Thyroid gland (tissue), 4 donors: ENCODE measurements at regions not wholly inside any gene's neighbourhood (a gene's known extent, or its start where the extent isn't known, plus 50 kb on each side); places are given as distances from the start of the nearest gene placed in this dataset.

Experiments
- DNase-seq, 2 donors: peaks; one replicate each; pipeline ENCODE4 v3.0.0-alpha.2; 2019
- H3K27ac ChIP-seq, 3 donors: fragments of 200-600 bp; sonication (generic); 1 replicate in 2 of 3; 2 replicates in 1 of 3; pipeline ENCODE4 v1.5.1; 2016 to 2019; ENCODE audit warnings: mild to moderate bottlenecking in 1 of 3, moderate library complexity in 1 of 3
- H3K27me3 ChIP-seq: fragments of 200-600 bp; sonication (generic); one replicate; pipeline ENCODE4 v1.5.1; 2019
- H3K36me3 ChIP-seq, 2 donors: fragments of 200-600 bp; sonication (generic); one replicate each; pipeline ENCODE4 v1.5.1; 2016 to 2019
- H3K4me1 ChIP-seq, 2 donors: fragments of 200-600 bp; sonication (generic); one replicate each; pipeline ENCODE4 v1.5.1; 2017 to 2019
- H3K4me3 ChIP-seq, 3 donors: fragments of 200-600 bp; sonication (generic); replicated peaks in 1 of 3; 1 replicate in 2 of 3; 2 replicates in 1 of 3; pipeline ENCODE4 v1.5.1; 2016; ENCODE audit warnings: mild to moderate bottlenecking in 1 of 3
- H3K9me3 ChIP-seq: fragments of 200-600 bp; sonication (generic); one replicate; pipeline ENCODE4 v1.5.1; 2017
- POLR2A ChIP-seq, 2 donors: fragments of 450-650 bp; IDR thresholded peaks; one replicate each; pipeline ENCODE4 v1.6.1; 2017; ENCODE audit warnings: antibody characterized with exemption in 2 of 2, mild to moderate bottlenecking in 2 of 2, moderate library complexity in 1 of 2
- WGBS, 2 donors: methylation state at CpG; one replicate each; pipeline ENCODE4 v1.1.5; 2017; 5-methylcytosine and 5-hydroxymethylcytosine counted together
- intact Hi-C: fragments of 100-400 bp; cut with DNase I; formaldehyde crosslinking; loops from one replicate; pipeline ENCODE4 v1.15.1; 2023
- TF ChIP-seq, protein P1 (sequence below), 6 experiments: fragments of 200-600 bp in 3 of 6; fragments of 450-650 bp in 3 of 6; sonication (generic) in 3 of 6; IDR thresholded peaks; one replicate each; pipeline ENCODE4 v1.5.1; 2016 to 2019; ENCODE audit warnings: antibody characterized with exemption in 6 of 6, mild to moderate bottlenecking in 2 of 6, inconsistent platforms in 1 of 6, moderate library complexity in 1 of 6

- Histone ChIP-seq H3K4me1 (no peaks in the 10 kb centered on the region), H3K4me3 (no peak overlapping the region), H3K36me3 (no peaks in the 10 kb centered on the region), H3K9me3 (no peaks in the 10 kb centered on the region), H3K27ac (no peak overlapping the region), H3K27me3 (no peaks in the 10 kb centered on the region)
- no peak for TF ChIP-seq POLR2A (IDR thresholded peaks at IDR 0.05)
- TF ChIP-seq, protein P1, sequence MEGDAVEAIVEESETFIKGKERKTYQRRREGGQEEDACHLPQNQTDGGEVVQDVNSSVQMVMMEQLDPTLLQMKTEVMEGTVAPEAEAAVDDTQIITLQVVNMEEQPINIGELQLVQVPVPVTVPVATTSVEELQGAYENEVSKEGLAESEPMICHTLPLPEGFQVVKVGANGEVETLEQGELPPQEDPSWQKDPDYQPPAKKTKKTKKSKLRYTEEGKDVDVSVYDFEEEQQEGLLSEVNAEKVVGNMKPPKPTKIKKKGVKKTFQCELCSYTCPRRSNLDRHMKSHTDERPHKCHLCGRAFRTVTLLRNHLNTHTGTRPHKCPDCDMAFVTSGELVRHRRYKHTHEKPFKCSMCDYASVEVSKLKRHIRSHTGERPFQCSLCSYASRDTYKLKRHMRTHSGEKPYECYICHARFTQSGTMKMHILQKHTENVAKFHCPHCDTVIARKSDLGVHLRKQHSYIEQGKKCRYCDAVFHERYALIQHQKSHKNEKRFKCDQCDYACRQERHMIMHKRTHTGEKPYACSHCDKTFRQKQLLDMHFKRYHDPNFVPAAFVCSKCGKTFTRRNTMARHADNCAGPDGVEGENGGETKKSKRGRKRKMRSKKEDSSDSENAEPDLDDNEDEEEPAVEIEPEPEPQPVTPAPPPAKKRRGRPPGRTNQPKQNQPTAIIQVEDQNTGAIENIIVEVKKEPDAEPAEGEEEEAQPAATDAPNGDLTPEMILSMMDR (IDR thresholded peaks at IDR 0.05), result no peak
- no peak for DNase-seq
- 15 to 19% methylated on average over 12 of the region's 12 CpGs for whole genome bisulfite sequencing, 2 donors
- intact Hi-C loops, result no loop called here
These were observed 200.7 kb upstream of the GRIK3 start for GRCh38 chr1:37234941-37235418.

- Histone ChIP-seq H3K27ac (no peak overlapping the region), H3K9me3 (no peaks in the 10 kb centered on the region), H3K4me1 (no peaks in the 10 kb centered on the region), H3K36me3 (no peaks in the 10 kb centered on the region), H3K27me3 (no peaks in the 10 kb centered on the region), H3K4me3 (no peak overlapping the region)
- intact Hi-C loops, result no loop called here
- 64 to 67% methylated on average over 2 of the region's 2 CpGs for WGBS, 2 donors
- no peak for DNase-seq
- no peak for TF ChIP-seq POLR2A (IDR thresholded peaks at IDR 0.05)
- TF ChIP-seq, protein P1 (IDR thresholded peaks at IDR 0.05), result no peak
These were observed 203.6 kb upstream of the GRIK3 start for GRCh38 chr1:37237948-37238347.

DNA sequence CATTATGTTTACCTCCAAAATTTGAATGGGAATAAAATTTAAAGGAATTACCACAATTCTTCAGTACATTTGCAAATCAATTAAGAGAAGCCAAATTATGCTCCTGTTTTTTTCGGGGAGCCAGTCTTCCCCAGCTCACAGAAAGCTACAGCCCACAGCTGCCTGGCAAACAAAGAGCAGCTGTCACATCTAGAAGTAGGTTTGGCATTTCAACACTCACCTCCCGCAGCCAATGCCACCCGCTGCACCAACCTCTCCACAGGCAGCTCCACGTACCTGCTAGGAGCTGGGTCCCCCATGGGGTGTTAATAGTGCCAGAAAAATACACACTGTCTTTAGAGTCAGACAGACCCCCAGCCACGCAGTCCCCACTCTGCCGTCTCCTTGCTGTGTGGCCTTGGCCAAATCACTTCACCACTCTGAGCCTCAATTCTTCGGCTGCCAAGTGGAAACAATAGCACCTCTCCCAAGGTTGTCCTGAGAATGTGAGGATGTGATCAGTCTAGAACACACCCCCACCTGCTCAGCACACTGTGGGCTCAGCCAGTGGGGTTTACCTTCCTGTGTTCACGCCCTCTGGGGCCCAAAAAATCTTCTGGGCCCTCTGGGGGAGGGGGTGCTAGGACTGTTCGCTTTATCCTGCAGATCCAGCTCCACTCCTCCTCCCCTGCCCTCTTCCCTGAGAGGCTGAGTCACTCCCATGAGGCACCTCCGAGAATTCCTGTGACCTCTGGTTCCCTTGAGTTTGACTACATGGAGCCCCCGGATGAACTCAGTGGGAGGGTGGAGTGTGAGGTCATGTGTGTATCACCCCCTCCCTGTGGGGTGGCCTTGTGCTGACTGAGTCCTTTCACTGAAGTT is 204.3 kb upstream of the GRIK3 start:
- no peaks in the 10 kb centered on the region for H3K27me3 ChIP-seq
- TF ChIP-seq POLR2A (IDR thresholded peaks at IDR 0.05), result no peak
- TF ChIP-seq, protein P1 (IDR thresholded peaks at IDR 0.05), result no peak
- H3K4me1 ChIP-seq, result no peaks in the 10 kb centered on the region
- no peak overlapping the region for H3K4me3 ChIP-seq
- intact Hi-C loops, result no loop called here
- no peaks in the 10 kb centered on the region for H3K9me3 ChIP-seq
- no peak for DNase-seq
- no peak overlapping the region for H3K27ac ChIP-seq
- 54 to 65% methylated on average over 11 of the region's 11 CpGs for WGBS, 2 donors
- H3K36me3 ChIP-seq, result no peaks in the 10 kb centered on the region

- Histone ChIP-seq H3K27ac (no peak overlapping the region), H3K27me3 (no peaks in the 10 kb centered on the region), H3K9me3 (no peaks in the 10 kb centered on the region), H3K4me1 (no peaks in the 10 kb centered on the region), H3K4me3 (no peak overlapping the region), H3K36me3 (no peaks in the 10 kb centered on the region)
- 59 to 72% methylated on average over 4 of the region's 4 CpGs for WGBS, 2 donors
- intact Hi-C loops, result no loop called here
- DNase-seq, result no peak
- TF ChIP-seq, protein P1 (IDR thresholded peaks at IDR 0.05), result no peak
- TF ChIP-seq POLR2A (IDR thresholded peaks at IDR 0.05), result no peak
These were observed 205.0 kb upstream of the GRIK3 start for GRCh38 chr1:37239225-37239740.

DNA sequence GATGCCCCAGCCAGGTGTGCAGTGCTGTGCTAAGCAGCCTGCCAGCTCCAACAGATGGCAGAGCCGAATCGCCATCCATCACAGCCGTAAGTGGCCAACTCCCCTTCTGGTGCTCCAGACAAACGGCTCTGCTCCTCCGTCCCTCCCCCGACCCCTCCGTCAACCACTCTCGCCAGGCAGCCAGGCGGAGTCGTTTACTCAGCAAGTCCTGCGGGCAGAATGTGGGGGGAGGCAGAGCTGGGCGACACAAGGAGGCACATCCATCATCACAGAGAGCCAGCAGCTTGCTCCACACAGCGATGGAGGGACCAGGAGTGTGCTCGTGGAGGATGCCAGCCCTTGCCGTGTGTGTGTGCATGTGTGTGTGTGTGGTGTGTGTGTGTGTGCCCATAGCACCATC is 206.6 kb upstream of the GRIK3 start:
- 20% methylated on average over 15 of the region's 15 CpGs; no CpG with 5 or more reads in 1 of the 2 donors for WGBS, 2 donors
- Histone ChIP-seq H3K27ac (no peak overlapping the region), H3K9me3 (no peaks in the 10 kb centered on the region), H3K36me3 (no peaks in the 10 kb centered on the region), H3K4me1 (no peaks in the 10 kb centered on the region), H3K4me3 (no peak overlapping the region), H3K27me3 (no peaks in the 10 kb centered on the region)
- TF ChIP-seq POLR2A (IDR thresholded peaks at IDR 0.05), result no peak
- TF ChIP-seq, protein P1 (IDR thresholded peaks at IDR 0.05), result no peak
- intact Hi-C loops, result no loop called here
- DNase-seq, result no peak
